GM23338 (cell line): ENCODE measurements at regions not wholly inside any gene's neighbourhood (a gene's known extent, or its start where the extent isn't known, plus 50 kb on each side); places are given as distances from the start of the nearest gene placed in this dataset.

Source experiments
- ATAC-seq: fragments of 200-7000 bp; cut with Tn5 transposase; 3 replicates; pipeline ENCODE4 v1.9.1; 2020
- DNase-seq: peaks from one replicate; pipeline ENCODE4 v3.0.0-alpha.2; 2015; ENCODE audit warnings: low spot score
- H2AFZ ChIP-seq: fragments of 200-600 bp; sonication (generic); 2 replicates; pipeline ENCODE4 v1.8.0; 2016; ENCODE audit warnings: antibody characterized with exemption, mild to moderate bottlenecking, moderate library complexity
- H3F3A ChIP-seq: fragments of 200-600 bp; sonication (generic); replicated peaks from 2 replicates; pipeline ENCODE4 v1.8.0; 2017; ENCODE audit warnings: antibody characterized with exemption, mixed run types, low read depth
- H3K27ac ChIP-seq: fragments of 200-600 bp; sonication (generic); 2 replicates; pipeline ENCODE4 v1.6.1; 2016; ENCODE audit warnings: low read depth
- H3K27me3 ChIP-seq: fragments of 200-600 bp; sonication (generic); 2 replicates; pipeline ENCODE4 v1.8.0; 2016; ENCODE audit warnings: mild to moderate bottlenecking, mixed run types, moderate library complexity; ENCODE audit not compliant: insufficient read depth
- H3K36me3 ChIP-seq: fragments of 200-600 bp; sonication (generic); 2 replicates; pipeline ENCODE4 v1.8.0; 2016; ENCODE audit warnings: mild to moderate bottlenecking; ENCODE audit not compliant: insufficient read depth
- H3K4me1 ChIP-seq: fragments of 200-600 bp; sonication (generic); 2 replicates; pipeline ENCODE4 v1.8.0; 2016; ENCODE audit warnings: mild to moderate bottlenecking, moderate library complexity; ENCODE audit not compliant: insufficient read depth
- H3K4me2 ChIP-seq: fragments of 200-600 bp; sonication (generic); 2 replicates; pipeline ENCODE4 v1.7.1; 2017; ENCODE audit warnings: mixed run types
- H3K4me3 ChIP-seq: fragments of 200-600 bp; sonication (generic); 2 replicates; pipeline ENCODE4 v1.6.1; 2016; ENCODE audit warnings: mixed run types
- H3K79me2 ChIP-seq: fragments of 200-600 bp; sonication (generic); replicated peaks from 2 replicates; pipeline ENCODE4 v1.8.0; 2017; ENCODE audit warnings: mild to moderate bottlenecking; ENCODE audit not compliant: insufficient read depth
- H3K9me2 ChIP-seq: fragments of 200-600 bp; sonication (generic); 2 replicates; pipeline ENCODE4 v1.8.0; 2017; ENCODE audit not compliant: insufficient read depth
- H4K20me1 ChIP-seq: fragments of 200-600 bp; sonication (generic); replicated peaks from 2 replicates; pipeline ENCODE4 v1.8.0; 2017; ENCODE audit warnings: mild to moderate bottlenecking; ENCODE audit not compliant: insufficient read depth
- H3K27ac Mint-ChIP-seq: 2 replicates; pipeline ENCODE4 v1.8.0; 2020; ENCODE audit warnings: inconsistent platforms, mild to moderate bottlenecking, moderate library complexity, mixed read lengths
- H3K27me3 Mint-ChIP-seq: 3 replicates; pipeline ENCODE4 v1.8.0; 2022; ENCODE audit warnings: low read depth, mild to moderate bottlenecking, moderate library complexity, mixed read lengths, inconsistent platforms; ENCODE audit not compliant: insufficient read depth, poor library complexity
- H3K36me3 Mint-ChIP-seq: 3 replicates; pipeline ENCODE4 v1.8.0; 2021; ENCODE audit warnings: low read depth, mild to moderate bottlenecking, inconsistent platforms, moderate library complexity, mixed read lengths
- H3K4me1 Mint-ChIP-seq: 3 replicates; pipeline ENCODE4 v1.8.0; 2020; ENCODE audit warnings: mild to moderate bottlenecking, inconsistent platforms, mixed read lengths
- H3K4me3 Mint-ChIP-seq: 3 replicates; pipeline ENCODE4 v1.8.0; 2021; ENCODE audit warnings: moderate library complexity, mild to moderate bottlenecking, inconsistent platforms, mixed read lengths
- H3K9me3 Mint-ChIP-seq: 3 replicates; pipeline ENCODE4 v1.8.0; 2020; ENCODE audit warnings: moderate library complexity, mild to moderate bottlenecking, inconsistent platforms, mixed read lengths
- CREB1 ChIP-seq: fragments of 250-450 bp; sonication (Bioruptor Pico); IDR thresholded peaks from 2 replicates; pipeline ENCODE4 v1.5.0; 2020; ENCODE audit warnings: low read depth, mild to moderate bottlenecking, moderate library complexity
- JUNB ChIP-seq: IDR thresholded peaks from one replicate; pipeline ENCODE4 v1.6.1; 2016; ENCODE audit warnings: antibody characterized with exemption; ENCODE audit not compliant: unreplicated experiment
- NANOG ChIP-seq: IDR thresholded peaks from 2 replicates; pipeline ENCODE4 v1.6.1; 2016; ENCODE audit warnings: antibody characterized with exemption, borderline replicate concordance
- POLR2AphosphoS5 ChIP-seq: IDR thresholded peaks from 2 replicates; pipeline ENCODE4 v1.6.1; 2016; ENCODE audit warnings: antibody characterized with exemption, low read depth
- STAT1 ChIP-seq: IDR thresholded peaks from one replicate; pipeline ENCODE4 v1.6.1; 2016; ENCODE audit warnings: antibody characterized with exemption; ENCODE audit not compliant: unreplicated experiment
- ZNF114 ChIP-seq: fragments of 250-450 bp; sonication (Bioruptor Pico); IDR thresholded peaks from 2 replicates; pipeline ENCODE4 v1.5.0; 2020; ENCODE audit warnings: mild to moderate bottlenecking, moderate library complexity
- TF ChIP-seq, protein P1 (sequence below): fragments of 250-450 bp; sonication (Bioruptor Pico); IDR thresholded peaks from 2 replicates; pipeline ENCODE4 v1.5.0; 2020; ENCODE audit warnings: mild to moderate bottlenecking, moderate library complexity
- TF ChIP-seq, protein P2 (sequence below): IDR thresholded peaks from 2 replicates; pipeline ENCODE4 v1.6.1; 2016; ENCODE audit warnings: antibody characterized with exemption

DNA sequence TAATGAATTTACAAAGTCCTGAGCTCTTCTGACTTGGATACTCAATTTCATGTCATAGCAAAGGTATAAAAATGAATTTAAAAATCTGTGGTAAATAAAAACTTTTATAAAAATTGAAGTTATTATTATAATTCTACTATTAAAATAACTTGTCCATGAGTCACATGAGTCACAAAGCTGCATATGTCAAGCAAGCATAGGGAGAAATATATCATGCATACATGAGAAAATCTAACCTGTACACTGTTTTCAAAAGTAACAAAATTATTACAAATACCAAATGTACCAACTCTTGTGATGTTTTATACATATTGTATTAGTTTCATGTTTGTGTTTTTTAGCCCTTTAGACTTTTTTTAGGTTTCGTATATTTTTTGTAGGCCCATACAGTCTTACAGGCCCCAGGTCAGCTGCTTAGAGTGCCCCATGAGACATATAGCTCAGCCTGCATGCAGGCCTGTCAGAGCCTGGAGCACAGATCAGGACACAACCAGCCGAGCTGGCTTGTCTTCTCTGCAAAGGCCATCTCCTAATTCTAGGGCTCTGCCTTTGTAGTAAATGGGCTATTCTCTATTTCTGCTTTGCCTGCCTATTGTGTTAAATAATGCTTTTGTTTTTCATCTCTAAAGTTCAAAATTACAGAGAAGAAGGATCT lies 818.7 kb upstream of the TENM3 start:
- H3K4me3 ChIP-seq = no peak overlapping the region
- Mint-ChIP-seq H3K27me3 (no peaks in the 10 kb centered on the region), H3K9me3 (no peaks in the 10 kb centered on the region), H3K36me3 (no peaks in the 10 kb centered on the region), H3K4me3 (no peak overlapping the region), H3K4me1 (no peaks in the 10 kb centered on the region), H3K27ac (no peak overlapping the region)
- no peaks in the 10 kb centered on the region for H3F3A ChIP-seq
- H3K36me3 ChIP-seq = no peaks in the 10 kb centered on the region
- H3K4me1 ChIP-seq = no peaks in the 10 kb centered on the region
- DNase-seq (no peak), ATAC-seq (no peak)
- H3K79me2 ChIP-seq = no peaks in the 10 kb centered on the region
- no peak for TF ChIP-seq CREB1
- H3K4me2 ChIP-seq = no peak overlapping the region
- no peak overlapping the region for H3K27ac ChIP-seq
- no peaks in the 10 kb centered on the region for H4K20me1 ChIP-seq
- 0 out of 2 replicates have a peak overlapping the region, but pooled peaks have one; percentile 80 for H2AFZ ChIP-seq
- no peaks in the 10 kb centered on the region; the same call in 1 of the 2 replicates for H3K9me2 ChIP-seq
- H3K27me3 ChIP-seq = no peaks in the 10 kb centered on the region

DNA sequence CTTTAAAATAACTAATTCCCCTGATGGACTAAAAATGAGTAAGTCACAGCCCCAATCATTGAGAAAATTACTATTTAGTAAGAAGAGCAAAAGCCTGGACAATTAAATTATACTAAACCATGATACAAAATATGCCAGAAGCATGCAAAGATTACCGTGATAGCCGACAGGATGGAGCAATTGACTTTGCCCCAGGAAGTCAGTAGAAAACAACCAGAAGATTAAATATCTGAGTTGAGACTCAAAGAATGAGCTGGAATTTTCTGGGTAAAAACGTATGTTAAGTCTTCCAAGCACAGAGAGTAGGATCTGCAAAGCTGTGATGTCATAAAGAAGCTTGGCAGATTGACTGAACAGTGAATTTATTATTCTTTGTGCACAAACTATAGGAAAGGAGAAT lies 816.1 kb upstream of the TENM3 start:
- H3F3A ChIP-seq = no peaks in the 10 kb centered on the region
- no peaks in the 10 kb centered on the region for H3K27me3 ChIP-seq
- H4K20me1 ChIP-seq = no peaks in the 10 kb centered on the region
- no peaks in the 10 kb centered on the region for H3K9me3 Mint-ChIP-seq
- no peaks in the 10 kb centered on the region; the same call in 1 of the 2 replicates for H3K9me2 ChIP-seq
- no peak overlapping the region for H3K27ac ChIP-seq
- TF ChIP-seq STAT1 (no peak), POLR2AphosphoS5 (no peak)
- DNase-seq (no peak), ATAC-seq (no peak)
- H3K27me3 Mint-ChIP-seq = no peaks in the 10 kb centered on the region
- H3K27ac Mint-ChIP-seq = no peak overlapping the region
- no peak overlapping the region for H2AFZ ChIP-seq
- no peaks in the 10 kb centered on the region for H3K36me3 ChIP-seq
- H3K4me3 ChIP-seq = no peak overlapping the region
- H3K4me2 ChIP-seq = no peak overlapping the region
- H3K4me1 ChIP-seq = peaks cover 5% of the 10 kb centered on the region
- no peaks in the 10 kb centered on the region for H3K79me2 ChIP-seq
- no peak overlapping the region for H3K4me3 Mint-ChIP-seq
- H3K4me1 Mint-ChIP-seq = peaks cover 10% of the 10 kb centered on the region
- H3K36me3 Mint-ChIP-seq = no peaks in the 10 kb centered on the region

DNA sequence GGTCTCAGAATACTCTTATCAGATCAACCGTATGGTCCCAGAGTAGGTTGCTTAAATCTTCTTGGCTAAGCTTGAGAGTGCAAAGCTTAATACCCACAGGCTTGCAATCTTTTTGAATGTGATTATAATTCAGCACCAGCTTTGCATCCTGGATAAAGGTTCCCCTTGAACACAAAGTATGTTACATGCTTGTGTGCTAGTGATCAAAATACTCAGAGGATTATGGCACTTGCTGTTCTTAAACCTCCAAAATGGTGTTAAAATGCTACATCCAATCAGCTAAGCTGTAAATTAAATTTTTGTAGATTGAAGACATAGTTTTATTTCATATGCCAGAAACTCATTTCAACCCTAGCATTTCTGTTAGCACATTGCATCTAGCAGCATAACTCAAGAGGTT lies 812.2 kb upstream of the TENM3 start:
- Histone ChIP-seq H3K27me3 (no peaks in the 10 kb centered on the region), H3K9me2 (no peaks in the 10 kb centered on the region; the same call in 1 of the 2 replicates)
- ATAC-seq = no peak
- TF ChIP-seq ZNF114 (CRISPR knock-in tag) (no peak), POLR2AphosphoS5 (no peak), NANOG (no peak), JUNB (no peak)
- TF ChIP-seq, protein P1, sequence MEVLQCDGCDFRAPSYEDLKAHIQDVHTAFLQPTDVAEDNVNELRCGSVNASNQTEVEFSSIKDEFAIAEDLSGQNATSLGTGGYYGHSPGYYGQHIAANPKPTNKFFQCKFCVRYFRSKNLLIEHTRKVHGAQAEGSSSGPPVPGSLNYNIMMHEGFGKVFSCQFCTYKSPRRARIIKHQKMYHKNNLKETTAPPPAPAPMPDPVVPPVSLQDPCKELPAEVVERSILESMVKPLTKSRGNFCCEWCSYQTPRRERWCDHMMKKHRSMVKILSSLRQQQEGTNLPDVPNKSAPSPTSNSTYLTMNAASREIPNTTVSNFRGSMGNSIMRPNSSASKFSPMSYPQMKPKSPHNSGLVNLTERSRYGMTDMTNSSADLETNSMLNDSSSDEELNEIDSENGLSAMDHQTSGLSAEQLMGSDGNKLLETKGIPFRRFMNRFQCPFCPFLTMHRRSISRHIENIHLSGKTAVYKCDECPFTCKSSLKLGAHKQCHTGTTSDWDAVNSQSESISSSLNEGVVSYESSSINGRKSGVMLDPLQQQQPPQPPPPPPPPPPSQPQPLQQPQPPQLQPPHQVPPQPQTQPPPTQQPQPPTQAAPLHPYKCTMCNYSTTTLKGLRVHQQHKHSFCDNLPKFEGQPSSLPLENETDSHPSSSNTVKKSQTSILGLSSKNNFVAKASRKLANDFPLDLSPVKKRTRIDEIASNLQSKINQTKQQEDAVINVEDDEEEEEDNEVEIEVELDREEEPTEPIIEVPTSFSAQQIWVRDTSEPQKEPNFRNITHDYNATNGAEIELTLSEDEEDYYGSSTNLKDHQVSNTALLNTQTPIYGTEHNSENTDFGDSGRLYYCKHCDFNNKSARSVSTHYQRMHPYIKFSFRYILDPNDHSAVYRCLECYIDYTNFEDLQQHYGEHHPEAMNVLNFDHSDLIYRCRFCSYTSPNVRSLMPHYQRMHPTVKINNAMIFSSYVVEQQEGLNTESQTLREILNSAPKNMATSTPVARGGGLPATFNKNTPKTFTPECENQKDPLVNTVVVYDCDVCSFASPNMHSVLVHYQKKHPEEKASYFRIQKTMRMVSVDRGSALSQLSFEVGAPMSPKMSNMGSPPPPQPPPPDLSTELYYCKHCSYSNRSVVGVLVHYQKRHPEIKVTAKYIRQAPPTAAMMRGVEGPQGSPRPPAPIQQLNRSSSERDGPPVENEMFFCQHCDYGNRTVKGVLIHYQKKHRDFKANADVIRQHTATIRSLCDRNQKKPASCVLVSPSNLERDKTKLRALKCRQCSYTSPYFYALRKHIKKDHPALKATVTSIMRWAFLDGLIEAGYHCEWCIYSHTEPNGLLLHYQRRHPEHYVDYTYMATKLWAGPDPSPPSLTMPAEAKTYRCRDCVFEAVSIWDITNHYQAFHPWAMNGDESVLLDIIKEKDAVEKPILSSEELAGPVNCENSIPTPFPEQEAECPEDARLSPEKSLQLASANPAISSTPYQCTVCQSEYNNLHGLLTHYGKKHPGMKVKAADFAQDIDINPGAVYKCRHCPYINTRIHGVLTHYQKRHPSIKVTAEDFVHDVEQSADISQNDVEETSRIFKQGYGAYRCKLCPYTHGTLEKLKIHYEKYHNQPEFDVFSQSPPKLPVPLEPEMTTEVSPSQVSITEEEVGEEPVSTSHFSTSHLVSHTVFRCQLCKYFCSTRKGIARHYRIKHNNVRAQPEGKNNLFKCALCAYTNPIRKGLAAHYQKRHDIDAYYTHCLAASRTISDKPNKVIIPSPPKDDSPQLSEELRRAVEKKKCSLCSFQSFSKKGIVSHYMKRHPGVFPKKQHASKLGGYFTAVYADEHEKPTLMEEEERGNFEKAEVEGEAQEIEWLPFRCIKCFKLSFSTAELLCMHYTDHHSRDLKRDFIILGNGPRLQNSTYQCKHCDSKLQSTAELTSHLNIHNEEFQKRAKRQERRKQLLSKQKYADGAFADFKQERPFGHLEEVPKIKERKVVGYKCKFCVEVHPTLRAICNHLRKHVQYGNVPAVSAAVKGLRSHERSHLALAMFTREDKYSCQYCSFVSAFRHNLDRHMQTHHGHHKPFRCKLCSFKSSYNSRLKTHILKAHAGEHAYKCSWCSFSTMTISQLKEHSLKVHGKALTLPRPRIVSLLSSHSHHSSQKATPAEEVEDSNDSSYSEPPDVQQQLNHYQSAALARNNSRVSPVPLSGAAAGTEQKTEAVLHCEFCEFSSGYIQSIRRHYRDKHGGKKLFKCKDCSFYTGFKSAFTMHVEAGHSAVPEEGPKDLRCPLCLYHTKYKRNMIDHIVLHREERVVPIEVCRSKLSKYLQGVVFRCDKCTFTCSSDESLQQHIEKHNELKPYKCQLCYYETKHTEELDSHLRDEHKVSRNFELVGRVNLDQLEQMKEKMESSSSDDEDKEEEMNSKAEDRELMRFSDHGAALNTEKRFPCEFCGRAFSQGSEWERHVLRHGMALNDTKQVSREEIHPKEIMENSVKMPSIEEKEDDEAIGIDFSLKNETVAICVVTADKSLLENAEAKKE (CRISPR knock-in tag) = no peak
- TF ChIP-seq, protein P2, sequence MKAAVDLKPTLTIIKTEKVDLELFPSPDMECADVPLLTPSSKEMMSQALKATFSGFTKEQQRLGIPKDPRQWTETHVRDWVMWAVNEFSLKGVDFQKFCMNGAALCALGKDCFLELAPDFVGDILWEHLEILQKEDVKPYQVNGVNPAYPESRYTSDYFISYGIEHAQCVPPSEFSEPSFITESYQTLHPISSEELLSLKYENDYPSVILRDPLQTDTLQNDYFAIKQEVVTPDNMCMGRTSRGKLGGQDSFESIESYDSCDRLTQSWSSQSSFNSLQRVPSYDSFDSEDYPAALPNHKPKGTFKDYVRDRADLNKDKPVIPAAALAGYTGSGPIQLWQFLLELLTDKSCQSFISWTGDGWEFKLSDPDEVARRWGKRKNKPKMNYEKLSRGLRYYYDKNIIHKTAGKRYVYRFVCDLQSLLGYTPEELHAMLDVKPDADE = no peak

More for the DNA sequence above, 812.2 kb upstream of the TENM3 start:
- no peak overlapping the region for H3K4me3 Mint-ChIP-seq
- DNase-seq = no peak
- H3K4me1 Mint-ChIP-seq = peaks cover 17% of the 10 kb centered on the region
- H3K36me3 ChIP-seq = no peaks in the 10 kb centered on the region
- no peak overlapping the region for H3K27ac Mint-ChIP-seq
- H3K36me3 Mint-ChIP-seq = no peaks in the 10 kb centered on the region
- no peaks in the 10 kb centered on the region for H4K20me1 ChIP-seq
- no peak overlapping the region for H3K27ac ChIP-seq
- no peaks in the 10 kb centered on the region for H3F3A ChIP-seq
- peaks cover 17% of the 10 kb centered on the region for H3K4me1 ChIP-seq
- H3K4me2 ChIP-seq = no peak overlapping the region
- H3K4me3 ChIP-seq = no peak overlapping the region
- no peaks in the 10 kb centered on the region for H3K27me3 Mint-ChIP-seq
- peak overlapping the region; percentile 50; the same call in 1 of the 2 replicates for H2AFZ ChIP-seq
- H3K9me3 Mint-ChIP-seq = no peaks in the 10 kb centered on the region
- H3K79me2 ChIP-seq = no peaks in the 10 kb centered on the region
